ENCODE measurements at regions not wholly inside any gene's neighbourhood (a gene's known extent, or its start where the extent isn't known, plus 50 kb on each side); places are given as distances from the start of the nearest gene placed in this dataset.

DNA sequence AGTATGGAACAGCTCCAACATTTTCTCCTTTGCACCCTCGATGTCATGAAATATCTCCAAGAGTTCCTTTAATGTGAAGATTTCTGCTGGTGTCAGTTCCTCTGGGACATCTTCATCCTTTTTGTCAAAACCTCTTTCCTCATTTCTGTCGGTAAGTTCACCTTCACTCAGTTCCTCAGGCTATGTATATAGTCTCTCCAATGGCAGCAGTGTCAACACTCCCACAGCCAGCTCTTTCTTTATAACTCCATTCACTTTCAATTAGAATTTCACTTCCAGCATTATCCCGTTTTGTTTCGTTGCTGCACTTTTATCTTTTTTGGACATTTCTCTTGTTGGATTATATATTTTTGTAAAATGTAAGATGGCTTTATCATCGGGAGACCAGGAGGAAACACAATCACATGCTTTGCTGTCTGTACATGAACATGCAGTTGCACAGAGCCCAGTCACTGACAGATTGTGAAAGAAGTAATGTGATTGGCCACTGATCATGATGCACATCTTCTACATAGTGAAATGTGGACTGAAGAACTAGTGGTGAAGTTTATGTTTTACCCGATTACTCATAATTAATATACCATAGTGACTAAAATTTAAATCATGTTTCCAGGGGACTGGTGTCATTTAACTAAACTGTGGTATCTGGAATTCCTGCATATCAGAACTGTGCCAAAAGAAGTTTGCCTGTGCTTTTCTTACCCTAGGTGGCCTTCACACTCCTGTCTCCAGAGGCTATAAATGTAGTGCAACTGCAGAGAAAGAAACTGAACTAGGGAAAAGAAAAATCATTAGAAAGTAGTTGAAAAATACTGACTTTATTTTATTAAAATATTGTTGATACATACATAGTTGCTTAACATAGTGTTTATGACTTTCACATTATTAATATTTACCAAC, 289.6 kb downstream of the PPP1R3A start:
- CTCF ChIA-PET: no interaction called here
- Mint-ChIP-seq H3K9me3 (peaks cover 17% of the 10 kb centered on the region), H3K4me1 (peaks cover 9% of the 10 kb centered on the region), H3K27me3 (ENCODE audit: low read depth) (no peaks in the 10 kb centered on the region), H3K4me3 (no peak overlapping the region), H3K27ac (no peak overlapping the region), H3K36me3 (no peaks in the 10 kb centered on the region)
- TF ChIP-seq ZMAT4 (CRISPR knock-in tag; IDR thresholded peaks at IDR 0.05): no peak
- TF ChIP-seq, protein P1, sequence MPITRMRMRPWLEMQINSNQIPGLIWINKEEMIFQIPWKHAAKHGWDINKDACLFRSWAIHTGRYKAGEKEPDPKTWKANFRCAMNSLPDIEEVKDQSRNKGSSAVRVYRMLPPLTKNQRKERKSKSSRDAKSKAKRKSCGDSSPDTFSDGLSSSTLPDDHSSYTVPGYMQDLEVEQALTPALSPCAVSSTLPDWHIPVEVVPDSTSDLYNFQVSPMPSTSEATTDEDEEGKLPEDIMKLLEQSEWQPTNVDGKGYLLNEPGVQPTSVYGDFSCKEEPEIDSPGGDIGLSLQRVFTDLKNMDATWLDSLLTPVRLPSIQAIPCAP (CRISPR knock-in tag; IDR thresholded peaks at IDR 0.05): no peak
- no peak for TF ChIP-seq SMAD4 (CRISPR knock-in tag; IDR thresholded peaks at IDR 0.05)
- TF ChIP-seq HMGXB4 (CRISPR knock-in tag; IDR thresholded peaks at IDR 0.05): no peak
- no peak for TF ChIP-seq RELA (CRISPR knock-in tag; IDR thresholded peaks at IDR 0.05; ENCODE audit: borderline replicate concordance)
- TF ChIP-seq USF2 (CRISPR knock-in tag; IDR thresholded peaks at IDR 0.05): no peak
- TF ChIP-seq ZNF281 (CRISPR knock-in tag; IDR thresholded peaks at IDR 0.05): no peak
- no peak for TF ChIP-seq JAZF1 (CRISPR knock-in tag; IDR thresholded peaks at IDR 0.05)
- no peak for TF ChIP-seq FOXK1 (CRISPR knock-in tag; IDR thresholded peaks at IDR 0.05)
- TF ChIP-seq AFF4 (CRISPR knock-in tag; IDR thresholded peaks at IDR 0.05; ENCODE audit: borderline replicate concordance): no peak
- TF ChIP-seq, protein P2, sequence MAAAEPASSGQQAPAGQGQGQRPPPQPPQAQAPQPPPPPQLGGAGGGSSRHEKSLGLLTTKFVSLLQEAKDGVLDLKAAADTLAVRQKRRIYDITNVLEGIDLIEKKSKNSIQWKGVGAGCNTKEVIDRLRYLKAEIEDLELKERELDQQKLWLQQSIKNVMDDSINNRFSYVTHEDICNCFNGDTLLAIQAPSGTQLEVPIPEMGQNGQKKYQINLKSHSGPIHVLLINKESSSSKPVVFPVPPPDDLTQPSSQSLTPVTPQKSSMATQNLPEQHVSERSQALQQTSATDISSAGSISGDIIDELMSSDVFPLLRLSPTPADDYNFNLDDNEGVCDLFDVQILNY (CRISPR knock-in tag; IDR thresholded peaks at IDR 0.05): no peak
- TF ChIP-seq SOX15 (CRISPR knock-in tag; IDR thresholded peaks at IDR 0.05): no peak
- no peak for TF ChIP-seq ZNF416 (CRISPR knock-in tag; IDR thresholded peaks at IDR 0.05)
- TF ChIP-seq TEAD4 (CRISPR knock-in tag; IDR thresholded peaks at IDR 0.05): no peak
- no peak for TF ChIP-seq NFATC4 (CRISPR knock-in tag; IDR thresholded peaks at IDR 0.05)
- TF ChIP-seq CREB1 (CRISPR knock-in tag; IDR thresholded peaks at IDR 0.05): no peak
- DNase-seq (ENCODE audit: low spot score): no peak
- POLR2A ChIA-PET: no interaction called here
- ATAC-seq: no peak

Data from WTC11 (cell line).